ENCODE measurements at regions not wholly inside any gene's neighbourhood (a gene's known extent, or its start where the extent isn't known, plus 50 kb on each side); places are given as distances from the start of the nearest gene placed in this dataset.

GRCh38 chr2:7557376-7557775, 640.2 kb downstream of the RNF144A start:
- TF ChIP-seq CTCF (conservative IDR thresholded peaks at IDR 0.05; ENCODE audit: low read depth, low read length) (no peak), EZH2 (IDR thresholded peaks at IDR 0.05; ENCODE audit: borderline replicate concordance, low read depth, low read length, poor library complexity, severe bottlenecking) (no peak)
